IMR-90 (cell line): ENCODE measurements at regions not wholly inside any gene's neighbourhood (a gene's known extent, or its start where the extent isn't known, plus 50 kb on each side); places are given as distances from the start of the nearest gene placed in this dataset.

Source experiments
- ATAC-seq: fragments of 200-7000 bp; cut with Tn5 transposase; 2 replicates; pipeline ENCODE4 v1.9.1; 2020; ENCODE audit warnings: low read depth, mild to moderate bottlenecking, moderate library complexity
- BruUV-seq: library from RNA; stranded (reverse); fragments of 400-500 nt; replicated peaks from 2 replicates; lab custom pipeline; 2021; lab: Mats Ljungman, UMichigan
- CTCF ChIA-PET: fragments of 300-600 bp; formaldehyde crosslinking; extraction: SDS; loops from one replicate; lab custom pipeline; 2021; ENCODE audit warnings: antibody characterized with exemption; lab: Yijun Ruan, JAX
- POLR2A ChIA-PET: fragments of 300-600 bp; sonication (Branson Sonifier 250); formaldehyde crosslinking; loops from one replicate; lab custom pipeline; 2022; ENCODE audit warnings: antibody characterized with exemption; ENCODE audit not compliant: unreplicated experiment; lab: Charles Lee
- DNase-seq: peaks from one replicate; pipeline ENCODE4 v3.0.0; 2013
- H2AFZ ChIP-seq: replicated peaks from 2 replicates; pipeline ENCODE3; 2013; ENCODE audit warnings: low read length, mild to moderate bottlenecking; ENCODE audit not compliant: poor library complexity
- H2AK5ac ChIP-seq: 2 replicates; pipeline ENCODE4 v1.6.1; 2013; ENCODE audit warnings: low read depth, low read length, inconsistent platforms
- H2AK9ac ChIP-seq: replicated peaks from 2 replicates; pipeline ENCODE3; 2013; ENCODE audit warnings: mild to moderate bottlenecking, low read depth, low read length, moderate library complexity; ENCODE audit not compliant: poor library complexity
- H2BK120ac ChIP-seq: 2 replicates; pipeline ENCODE4 v1.6.1; 2013; ENCODE audit warnings: low read depth, low read length, inconsistent platforms
- H2BK15ac ChIP-seq: 3 replicates; pipeline ENCODE4 v1.6.1; 2013; ENCODE audit warnings: low read depth, low read length, inconsistent platforms
- H2BK20ac ChIP-seq: 2 replicates; pipeline ENCODE4 v1.6.1; 2013; ENCODE audit warnings: low read depth, mild to moderate bottlenecking, inconsistent platforms, low read length, moderate library complexity
- H2BK5ac ChIP-seq: 2 replicates; pipeline ENCODE4 v1.6.1; 2013; ENCODE audit warnings: mild to moderate bottlenecking, low read depth, low read length, inconsistent platforms; ENCODE audit not compliant: poor library complexity, severe bottlenecking
- H3K14ac ChIP-seq: replicated peaks from 2 replicates; pipeline ENCODE4 v1.6.1; 2013; ENCODE audit warnings: low read depth, low read length, inconsistent platforms
- H3K18ac ChIP-seq: 2 replicates; pipeline ENCODE4 v1.6.1; 2013; ENCODE audit warnings: low read depth, low read length, control low read depth
- H3K23ac ChIP-seq: 2 replicates; pipeline ENCODE4 v1.6.1; 2013; ENCODE audit warnings: low read depth, low read length, inconsistent platforms
- H3K27ac ChIP-seq: 2 replicates; pipeline ENCODE4 v1.5.1; 2013; ENCODE audit warnings: mild to moderate bottlenecking, control low read depth, low read length; ENCODE audit not compliant: insufficient read depth
- H3K27me3 ChIP-seq: 2 replicates; pipeline ENCODE4 v1.6.1; 2013; ENCODE audit warnings: low read length; ENCODE audit not compliant: control insufficient read depth, insufficient read depth
- H3K36me3 ChIP-seq: 2 replicates; pipeline ENCODE4 v1.6.1; 2013; ENCODE audit warnings: low read length, mixed read lengths; ENCODE audit not compliant: control insufficient read depth, insufficient read depth
- H3K4ac ChIP-seq: 2 replicates; pipeline ENCODE4 v1.6.1; 2013; ENCODE audit warnings: low read depth, low read length, inconsistent platforms
- H3K4me1 ChIP-seq: 2 replicates; pipeline ENCODE4 v1.6.1; 2013; ENCODE audit warnings: low read length, mixed read lengths; ENCODE audit not compliant: control insufficient read depth, insufficient read depth
- H3K4me2 ChIP-seq: 2 replicates; pipeline ENCODE4 v1.6.1; 2013; ENCODE audit warnings: low read depth, mild to moderate bottlenecking, control low read depth, low read length, moderate library complexity
- H3K4me3 ChIP-seq: 2 replicates; pipeline ENCODE4 v1.5.1; 2013; ENCODE audit warnings: low read depth, mild to moderate bottlenecking, control low read depth, low read length, moderate library complexity; ENCODE audit not compliant: insufficient read depth
- H3K56ac ChIP-seq: 2 replicates; pipeline ENCODE4 v1.6.1; 2013; ENCODE audit warnings: low read length, inconsistent platforms; ENCODE audit not compliant: insufficient read depth; ENCODE audit errors: extremely low read depth
- H3K79me1 ChIP-seq, 2 experiments: 2 replicates each; pipeline ENCODE4 v1.6.1; 2013; ENCODE audit warnings: low read length in 2 of 2, inconsistent platforms in 1 of 2, low read depth in 1 of 2
- H3K9ac ChIP-seq: 2 replicates; pipeline ENCODE4 v1.6.1; 2013; ENCODE audit warnings: low read depth, low read length, control low read depth
- H3K9me1 ChIP-seq: 2 replicates; pipeline ENCODE4 v1.6.1; 2013; ENCODE audit warnings: low read length, inconsistent platforms; ENCODE audit not compliant: insufficient read depth
- H3K9me3 ChIP-seq: 2 replicates; pipeline ENCODE4 v1.6.1; 2013; ENCODE audit warnings: low read length; ENCODE audit not compliant: control insufficient read depth, insufficient read depth
- H4K20me1 ChIP-seq: 2 replicates; pipeline ENCODE4 v1.6.1; 2013; ENCODE audit warnings: low read length, inconsistent platforms; ENCODE audit not compliant: insufficient read depth
- H4K5ac ChIP-seq: 2 replicates; pipeline ENCODE4 v1.6.1; 2013; ENCODE audit warnings: mild to moderate bottlenecking, low read depth, low read length, control low read depth
- H4K8ac ChIP-seq, 2 experiments: 2 replicates each; pipeline ENCODE4 v1.6.1; 2013; ENCODE audit warnings: low read depth in 2 of 2, low read length in 2 of 2, control low read depth in 1 of 2, inconsistent platforms in 1 of 2
- H4K91ac ChIP-seq: 2 replicates; pipeline ENCODE4 v1.6.1; 2013; ENCODE audit warnings: low read depth, low read length, inconsistent platforms; ENCODE audit not compliant: insufficient read depth
- NFE2L2 ChIP-seq: fragments of 150-350 bp; IDR thresholded peaks from 2 replicates; pipeline ENCODE4 v1.6.1; 2016; ENCODE audit warnings: low read depth, mild to moderate bottlenecking, low read length
- POLR2A ChIP-seq: IDR thresholded peaks from 2 replicates; pipeline ENCODE4 v1.6.1; 2012; ENCODE audit warnings: mild to moderate bottlenecking, low read depth, low read length
- RFX5 ChIP-seq: IDR thresholded peaks from 2 replicates; pipeline ENCODE4 v1.8.0; 2012; ENCODE audit warnings: low read depth, mild to moderate bottlenecking, low read length, moderate library complexity
- SMC3 ChIP-seq: fragments of 150-350 bp; IDR thresholded peaks from 2 replicates; pipeline ENCODE4 v1.6.1; 2016; ENCODE audit warnings: low read depth, mild to moderate bottlenecking, antibody characterized with exemption, low read length, moderate library complexity
- USF2 ChIP-seq: fragments of 150-350 bp; IDR thresholded peaks from 2 replicates; pipeline ENCODE4 v1.6.1; 2017; ENCODE audit warnings: mild to moderate bottlenecking, antibody characterized with exemption, low read length, low read depth
- WGBS, 2 experiments: methylation state at CpG; one replicate each; pipeline versions ENCODE4 v1.1.5 to v1.1.7; 2013; ENCODE audit warnings: missing lambda C conversion rate in 2 of 2; ENCODE audit not compliant: insufficient read length in 1 of 2; ENCODE audit errors: extremely low coverage in 2 of 2; 5-methylcytosine and 5-hydroxymethylcytosine counted together
- dilution Hi-C: fragments of 300-500 bp; cut with HindIII; formaldehyde crosslinking; loops from one replicate; pipeline ENCODE4 v1.14.3; 2018; ENCODE audit warnings: low sequenced_read_pairs; ENCODE audit not compliant: unreplicated experiment
- in situ Hi-C: fragments of 300-500 bp; cut with MboI; formaldehyde crosslinking; loops from 3 replicates; pipeline ENCODE4 v1.14.3; 2019; ENCODE audit warnings: low sequenced_read_pairs, inconsistent platforms, mixed read lengths
- intact Hi-C: fragments of 100-400 bp; cut with micrococcal nuclease; formaldehyde crosslinking; loops from 2 replicates; pipeline ENCODE4 v1.10.0; 2022
- TF ChIP-seq, protein P1 (sequence below): fragments of 150-350 bp; IDR thresholded peaks from 2 replicates; pipeline ENCODE4 v1.6.1; 2016; ENCODE audit warnings: low read depth, mild to moderate bottlenecking, low read length, moderate library complexity, borderline replicate concordance

GRCh38 chr1:221863635-221864034 lies 121.7 kb upstream of the DUSP10 start:
- H4K5ac ChIP-seq = no peak overlapping the region; the same call in 1 of the 2 replicates
- no peak overlapping the region for H3K56ac ChIP-seq
- no peak overlapping the region for H4K8ac ChIP-seq
- ChIA-PET POLR2A (interaction anchor here (0.6 kb wide), 1 partner anchor 13 kb away, joined by 3 read pairs; no protein-coding TSS in a partner anchor), CTCF (interaction anchor here (0.5 kb wide), 1 partner anchor 220 kb away, joined by 3 read pairs; no protein-coding TSS in a partner anchor)
- TF ChIP-seq USF2 = no peak
- TF ChIP-seq POLR2A = no peak
- no peak for TF ChIP-seq SMC3
- no peak for TF ChIP-seq NFE2L2
- TF ChIP-seq, protein P1, sequence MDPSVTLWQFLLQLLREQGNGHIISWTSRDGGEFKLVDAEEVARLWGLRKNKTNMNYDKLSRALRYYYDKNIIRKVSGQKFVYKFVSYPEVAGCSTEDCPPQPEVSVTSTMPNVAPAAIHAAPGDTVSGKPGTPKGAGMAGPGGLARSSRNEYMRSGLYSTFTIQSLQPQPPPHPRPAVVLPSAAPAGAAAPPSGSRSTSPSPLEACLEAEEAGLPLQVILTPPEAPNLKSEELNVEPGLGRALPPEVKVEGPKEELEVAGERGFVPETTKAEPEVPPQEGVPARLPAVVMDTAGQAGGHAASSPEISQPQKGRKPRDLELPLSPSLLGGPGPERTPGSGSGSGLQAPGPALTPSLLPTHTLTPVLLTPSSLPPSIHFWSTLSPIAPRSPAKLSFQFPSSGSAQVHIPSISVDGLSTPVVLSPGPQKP = no peak
- no peak for TF ChIP-seq RFX5
- ATAC-seq (no peak), DNase-seq (no peak)
- intact Hi-C loops = loop anchor here (10.0 kb wide), 1 partner anchor 181 kb away; no protein-coding TSS in a partner anchor
- 0 out of 3 replicates have a peak overlapping the region, but pooled peaks have one; percentile 54 for H2BK15ac ChIP-seq
- peaks cover 0 to 3% of the 10 kb centered on the region in 2 experiments; a peak in 1 of 4 replicates for H3K79me1 ChIP-seq
- H2BK5ac ChIP-seq = no peak overlapping the region
- no peak overlapping the region for H3K27ac ChIP-seq
- no peaks in the 10 kb centered on the region for H3K27me3 ChIP-seq
- H2BK20ac ChIP-seq = peak overlapping the region; percentile 20; the same call in 1 of the 2 replicates
- peak overlapping the region; percentile 23; the same call in 1 of the 2 replicates for H4K91ac ChIP-seq
- dilution Hi-C loops = no loop called here
- peak overlapping the region; percentile 31 for H3K4ac ChIP-seq
- H2BK120ac ChIP-seq = peak overlapping the region; percentile 20; the same call in 1 of the 2 replicates
- H3K4me2 ChIP-seq = no peak overlapping the region
- no peak overlapping the region for H3K23ac ChIP-seq
- H3K9me1 ChIP-seq = peaks cover 11% of the 10 kb centered on the region
- no peak overlapping the region for H3K9ac ChIP-seq
- H3K36me3 ChIP-seq = no peaks in the 10 kb centered on the region
- H3K14ac ChIP-seq = no peak overlapping the region
- H2AK5ac ChIP-seq = peak overlapping the region; percentile 67
- 94% methylated on average over 2 of the region's 3 CpGs; no CpG with 5 or more reads in 1 of the 2 experiments for WGBS, 2 experiments
- no peak overlapping the region for H3K18ac ChIP-seq
- H2AFZ ChIP-seq = no peak overlapping the region
- no peak overlapping the region for H3K4me3 ChIP-seq
- in situ Hi-C loops = no loop called here
- H3K9me3 ChIP-seq = no peaks in the 10 kb centered on the region
- no peaks in the 10 kb centered on the region for H4K20me1 ChIP-seq
- peaks cover 3% of the 10 kb centered on the region for H3K4me1 ChIP-seq
- peak overlapping the region; percentile 30 for H2AK9ac ChIP-seq
- no TSS peak for BruUV-seq
